ENCODE measurements at regions not wholly inside any gene's neighbourhood (a gene's known extent, or its start where the extent isn't known, plus 50 kb on each side); places are given as distances from the start of the nearest gene placed in this dataset.

- H3K4me3 ChIP-seq (ENCODE audit: low read length) = no peak overlapping the region
- DNase-seq (ENCODE audit: low read depth) = no peak
- TF ChIP-seq, protein P1, sequence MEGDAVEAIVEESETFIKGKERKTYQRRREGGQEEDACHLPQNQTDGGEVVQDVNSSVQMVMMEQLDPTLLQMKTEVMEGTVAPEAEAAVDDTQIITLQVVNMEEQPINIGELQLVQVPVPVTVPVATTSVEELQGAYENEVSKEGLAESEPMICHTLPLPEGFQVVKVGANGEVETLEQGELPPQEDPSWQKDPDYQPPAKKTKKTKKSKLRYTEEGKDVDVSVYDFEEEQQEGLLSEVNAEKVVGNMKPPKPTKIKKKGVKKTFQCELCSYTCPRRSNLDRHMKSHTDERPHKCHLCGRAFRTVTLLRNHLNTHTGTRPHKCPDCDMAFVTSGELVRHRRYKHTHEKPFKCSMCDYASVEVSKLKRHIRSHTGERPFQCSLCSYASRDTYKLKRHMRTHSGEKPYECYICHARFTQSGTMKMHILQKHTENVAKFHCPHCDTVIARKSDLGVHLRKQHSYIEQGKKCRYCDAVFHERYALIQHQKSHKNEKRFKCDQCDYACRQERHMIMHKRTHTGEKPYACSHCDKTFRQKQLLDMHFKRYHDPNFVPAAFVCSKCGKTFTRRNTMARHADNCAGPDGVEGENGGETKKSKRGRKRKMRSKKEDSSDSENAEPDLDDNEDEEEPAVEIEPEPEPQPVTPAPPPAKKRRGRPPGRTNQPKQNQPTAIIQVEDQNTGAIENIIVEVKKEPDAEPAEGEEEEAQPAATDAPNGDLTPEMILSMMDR (conservative IDR thresholded peaks at IDR 0.05; ENCODE audit: low read length) = no peak
Observed at GRCh38 chr13:24002206-24002815, 105.0 kb upstream of the C1QTNF9B start.

- TF ChIP-seq, protein P1 (conservative IDR thresholded peaks at IDR 0.05; ENCODE audit: low read length) = no peak
- DNase-seq (ENCODE audit: low read depth) = no peak
- H3K4me3 ChIP-seq (ENCODE audit: low read length) = no peak overlapping the region
Observed at GRCh38 chr13:24004142-24004899, 107.0 kb upstream of the C1QTNF9B start.

DNA sequence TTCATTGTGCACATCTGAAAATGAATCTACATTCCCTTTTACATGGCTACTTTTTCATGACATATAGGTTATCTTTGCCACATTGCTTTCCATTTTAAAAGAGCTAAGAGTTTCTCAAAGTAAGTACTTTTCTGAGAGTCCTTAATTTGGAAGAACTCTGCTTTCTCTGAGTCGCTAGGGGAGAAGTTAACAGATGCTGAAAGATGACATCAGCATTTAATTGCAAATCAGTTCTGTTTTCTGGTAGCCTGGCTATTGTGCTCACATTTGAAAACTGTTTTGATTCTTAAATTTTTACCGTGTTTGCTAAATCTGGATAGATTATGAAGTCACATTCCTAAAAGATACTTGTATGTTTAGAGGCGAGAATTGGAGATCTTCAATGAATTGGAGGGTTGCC, 107.7 kb upstream of the C1QTNF9B start:
- DNase-seq (ENCODE audit: low read depth) = no peak
- TF ChIP-seq, protein P1 (conservative IDR thresholded peaks at IDR 0.05; ENCODE audit: low read length) = no peak
- H3K4me3 ChIP-seq (ENCODE audit: low read length) = no peak overlapping the region

GRCh38 chr13:24005755-24006281, 108.5 kb upstream of the C1QTNF9B start:
- TF ChIP-seq, protein P1 (conservative IDR thresholded peaks at IDR 0.05; ENCODE audit: low read length) = no peak
- H3K4me3 ChIP-seq (ENCODE audit: low read length) = no peak overlapping the region
- DNase-seq (ENCODE audit: low read depth) = no peak

DNA sequence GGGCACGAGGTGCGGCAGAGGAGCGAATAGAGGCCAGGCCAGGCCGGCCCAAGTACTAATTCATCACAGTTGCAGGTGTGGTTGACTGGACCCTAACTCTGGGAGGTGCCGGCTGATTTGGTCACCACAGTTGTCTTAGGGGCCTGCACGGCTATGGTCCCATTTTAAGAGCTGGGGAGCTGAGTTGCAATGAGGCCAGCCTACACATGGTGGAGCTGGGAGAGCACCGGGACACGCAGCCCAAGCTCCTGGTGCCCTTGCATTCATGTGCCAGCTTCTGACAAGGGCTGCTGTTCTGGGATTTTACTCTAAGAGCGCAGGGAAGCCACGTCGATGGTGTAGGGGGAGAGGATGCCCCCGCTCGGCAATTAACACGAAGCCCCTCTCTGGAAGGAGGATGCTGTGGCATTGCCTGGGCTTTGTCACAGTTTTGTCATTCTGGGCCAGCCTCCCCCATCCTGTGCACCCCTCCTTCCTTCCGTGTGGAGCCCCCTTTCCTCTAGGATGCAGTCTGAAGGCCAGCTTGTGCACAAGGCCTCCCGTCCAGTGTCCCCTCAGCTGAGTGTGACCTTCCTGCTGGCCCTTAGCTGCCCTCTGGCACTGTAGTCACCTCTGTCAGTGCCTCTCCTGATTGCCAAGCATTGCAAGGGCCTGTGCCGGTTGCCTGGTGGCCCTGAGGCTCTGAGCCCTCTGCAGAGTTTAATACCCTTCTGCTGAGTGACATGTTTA, 109.4 kb upstream of the C1QTNF9B start:
- TF ChIP-seq, protein P1 (conservative IDR thresholded peaks at IDR 0.05; ENCODE audit: low read length) = no peak
- no peak for DNase-seq (ENCODE audit: low read depth)

DNA sequence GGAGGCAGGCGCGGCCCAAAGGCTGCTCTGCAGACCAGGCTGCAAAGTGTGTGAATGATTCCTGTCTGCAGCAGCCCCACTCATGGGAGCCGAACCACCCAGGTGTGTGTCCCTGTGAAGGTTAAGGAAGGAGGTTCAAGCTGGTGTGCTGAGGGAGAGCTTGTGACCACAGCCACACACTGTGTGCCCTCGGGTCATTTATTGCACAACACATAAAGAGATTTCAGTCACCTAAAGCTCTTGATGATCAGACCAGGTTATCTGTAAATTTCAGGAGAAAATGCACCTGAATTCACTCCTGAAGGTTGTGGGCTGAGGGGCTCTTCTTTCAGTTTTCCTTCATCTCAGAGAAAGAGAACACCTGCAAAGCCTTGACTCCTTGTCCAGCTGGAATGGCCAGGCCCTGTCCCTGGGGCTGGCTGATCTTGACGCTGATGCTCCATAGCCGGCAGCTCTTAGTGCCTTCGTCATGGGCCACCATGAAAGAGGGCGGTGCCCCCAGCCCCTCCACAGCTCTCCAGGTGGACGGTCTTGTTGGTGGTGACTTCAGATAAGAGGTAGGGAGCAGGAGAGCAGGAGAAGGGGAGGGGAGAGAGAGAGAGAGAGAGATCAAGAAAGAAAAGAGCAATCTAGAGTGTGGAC, 110.8 kb upstream of the C1QTNF9B start:
- no peak for DNase-seq (ENCODE audit: low read depth)
- H3K4me3 ChIP-seq (ENCODE audit: low read length) = no peak overlapping the region
- TF ChIP-seq, protein P1 (conservative IDR thresholded peaks at IDR 0.05; ENCODE audit: low read length) = no peak

More for the DNA sequence above, 109.4 kb upstream of the C1QTNF9B start:
- no peak overlapping the region for H3K4me3 ChIP-seq (ENCODE audit: low read length)

All from AG10803 (cell line).